NCI-H2107 (cell line): ENCODE measurements at regions not wholly inside any gene's neighbourhood (a gene's known extent, or its start where the extent isn't known, plus 50 kb on each side); places are given as distances from the start of the nearest gene placed in this dataset.

Source experiments
- DNase-seq: peaks from one replicate; lab custom pipeline; 2025; lab: John Stamatoyannopoulos, UW

DNA sequence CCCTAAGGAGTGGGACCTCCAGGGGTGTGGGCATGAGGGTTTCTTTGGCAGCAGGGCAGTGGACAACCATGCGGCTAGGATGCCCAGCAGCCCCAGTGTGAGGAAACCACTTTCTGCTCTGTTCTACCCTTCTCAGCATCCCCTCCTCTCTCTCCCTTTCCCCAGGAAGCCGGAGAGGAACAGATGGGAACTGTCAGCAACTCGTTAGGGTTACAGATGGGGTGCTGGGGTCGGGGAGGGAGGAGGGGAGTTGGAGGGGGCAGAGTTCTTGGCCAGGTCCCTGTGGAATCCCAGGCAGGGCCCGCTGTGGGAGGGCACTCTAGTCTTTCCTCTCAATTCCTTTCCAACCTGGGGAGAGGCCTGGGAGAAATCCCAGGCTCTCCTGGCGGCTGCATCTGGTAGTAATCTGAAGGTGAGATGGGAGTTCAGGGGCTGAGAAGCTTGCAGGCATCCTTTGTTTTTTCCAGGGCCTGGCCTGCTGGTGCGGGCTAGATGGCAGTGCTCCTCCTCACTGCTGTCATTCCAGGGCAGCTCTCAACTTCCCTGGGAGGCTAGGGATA lies 93.9 kb upstream of the CSF3R start:
- no peak for DNase-seq

GRCh38 chr1:36576118-36576517 lies 93.4 kb upstream of the CSF3R start:
- peak; percentile 15 for DNase-seq

DNA sequence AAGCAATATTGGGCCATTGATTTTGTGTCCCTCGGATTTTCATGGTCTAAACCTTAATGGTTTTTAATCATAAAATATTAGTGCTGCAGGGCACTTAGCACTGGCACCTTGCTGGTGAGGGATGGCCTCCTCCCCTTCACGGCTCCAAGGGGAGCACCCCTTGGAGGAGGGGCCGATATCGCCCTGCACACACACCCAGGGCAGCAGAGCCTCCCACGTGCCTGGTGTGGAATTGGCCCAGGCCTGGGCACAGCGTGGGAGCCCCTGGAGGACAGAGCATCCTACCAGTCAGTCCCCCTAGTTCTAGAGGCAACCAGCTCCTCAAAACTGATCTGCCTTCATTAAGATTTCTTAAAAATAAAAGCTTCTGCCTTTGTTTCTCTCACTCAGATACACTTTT lies 90.7 kb upstream of the CSF3R start:
- DNase-seq, result no peak

GRCh38 chr1:36572906-36573305 lies 90.2 kb upstream of the CSF3R start:
- no peak for DNase-seq

DNA sequence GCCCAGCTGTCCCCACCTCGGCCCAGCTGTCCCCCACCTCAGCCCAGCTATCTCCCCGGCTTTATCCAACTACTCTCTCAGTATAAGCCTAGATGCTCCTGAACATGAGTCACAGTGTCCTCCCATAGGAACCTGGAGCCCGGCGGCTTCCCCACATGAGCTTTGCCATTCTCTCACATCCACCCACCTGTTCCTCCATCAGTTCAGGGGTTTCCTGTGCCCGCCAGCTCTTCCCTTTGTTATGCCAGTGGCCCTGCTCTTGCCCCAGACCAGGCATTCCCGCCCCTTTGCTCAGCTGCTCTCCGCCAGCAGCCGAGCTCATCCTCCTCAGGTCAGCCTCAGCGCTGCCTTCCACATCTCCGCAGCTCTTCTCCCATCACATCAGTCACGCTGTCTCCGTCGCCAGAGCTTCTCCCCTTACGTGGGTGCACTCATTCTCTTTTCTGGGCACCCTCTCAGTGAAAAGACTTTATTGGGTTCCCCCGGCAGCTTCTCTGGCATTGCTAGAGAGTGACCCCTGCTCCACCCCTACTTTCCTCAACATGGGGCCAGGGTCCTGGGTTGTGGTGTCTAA lies 89.5 kb upstream of the CSF3R start:
- DNase-seq, result no peak

DNA sequence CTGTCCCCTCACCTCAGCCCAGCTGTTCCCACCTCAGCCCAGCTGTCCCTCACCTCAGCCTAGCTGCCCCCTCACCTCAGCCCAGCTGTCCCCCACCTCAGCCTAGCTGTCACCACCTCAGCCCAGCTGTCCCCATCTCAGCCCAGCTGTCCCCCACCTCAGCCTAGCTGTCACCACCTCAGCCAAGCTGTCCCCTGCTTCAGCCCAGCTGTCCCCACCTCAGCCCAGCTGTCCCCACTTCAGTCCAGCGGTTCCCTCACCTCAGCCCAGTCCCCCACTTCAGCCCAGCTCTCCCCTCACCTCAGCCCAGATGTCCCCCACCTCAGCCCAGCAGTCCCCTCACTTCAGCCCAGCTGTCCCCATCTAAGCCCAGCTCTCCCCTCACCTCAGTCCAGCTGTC lies 88.4 kb upstream of the CSF3R start:
- DNase-seq, result no peak

- DNase-seq, result no peak
Observed at GRCh38 chr1:36570478-36571060, 87.9 kb upstream of the CSF3R start.

DNA sequence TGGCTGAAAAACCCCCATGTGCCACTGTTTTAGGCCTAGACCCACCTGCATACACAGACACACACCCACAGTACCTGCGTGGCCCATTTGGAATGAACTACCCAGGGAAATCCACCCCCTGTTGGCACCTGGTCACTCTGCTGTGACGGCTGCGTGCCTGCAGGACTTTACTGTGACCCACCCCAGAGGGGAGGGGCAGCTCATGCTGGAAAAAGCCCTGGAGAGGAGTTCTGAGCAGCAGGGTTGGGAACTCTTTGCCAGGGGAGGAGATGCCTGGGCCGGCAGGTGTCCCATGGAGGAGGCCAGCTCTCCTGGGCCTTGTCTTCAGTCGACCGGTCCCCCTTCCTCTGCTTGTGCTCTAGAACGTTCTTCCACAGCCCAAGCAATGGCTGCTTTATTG lies 87.3 kb upstream of the CSF3R start:
- no peak for DNase-seq

- DNase-seq, result no peak
Observed at GRCh38 chr1:36567601-36568341, 85.1 kb upstream of the CSF3R start.

DNA sequence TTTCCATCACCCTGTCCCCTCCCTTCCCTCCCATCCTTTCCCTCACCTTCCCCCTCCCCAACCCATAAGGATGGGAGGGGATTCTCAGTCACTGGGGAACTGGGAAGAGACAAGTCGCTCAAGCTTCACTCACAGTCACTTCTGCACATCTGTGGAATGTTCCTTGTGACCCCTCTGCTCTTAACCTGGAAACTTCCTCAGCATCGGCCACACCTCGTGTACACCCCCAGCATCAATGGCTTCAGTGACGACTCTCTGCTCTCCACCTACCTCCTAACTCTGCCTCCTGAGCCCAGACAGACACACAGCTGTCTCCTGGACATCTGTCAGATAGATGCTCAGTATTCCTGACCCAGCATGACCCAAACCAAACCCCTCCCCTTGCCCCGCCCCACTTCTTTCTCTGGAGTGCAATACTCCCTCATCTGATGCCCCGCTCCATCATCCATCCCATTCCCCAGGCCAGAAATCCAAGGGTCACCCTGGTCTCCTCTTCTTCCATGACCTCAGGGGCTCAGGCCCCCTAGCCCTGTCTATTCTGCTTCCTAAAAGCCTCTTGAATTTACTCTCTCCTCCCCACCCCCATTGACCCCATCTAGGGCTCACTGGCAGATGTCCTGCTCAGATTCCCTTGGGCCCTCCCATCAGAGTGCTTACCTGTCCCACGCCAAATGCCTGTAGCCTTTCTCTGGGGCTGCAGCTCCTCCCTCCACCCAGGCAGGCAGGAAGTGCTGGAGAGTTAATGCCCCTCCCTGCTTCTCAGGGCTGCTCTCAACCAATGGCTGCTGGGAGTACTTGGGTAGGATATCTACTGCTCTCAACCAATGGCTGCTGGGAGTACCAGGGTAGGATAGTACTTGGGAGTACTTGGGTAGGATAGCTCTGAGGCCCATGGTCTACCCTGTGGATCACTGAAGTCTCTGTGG lies 83.1 kb upstream of the CSF3R start:
- no peak for DNase-seq

- no peak for DNase-seq
Observed at GRCh38 chr1:36562181-36562685, 79.5 kb upstream of the CSF3R start.

GRCh38 chr1:36561361-36561724 lies 78.6 kb upstream of the CSF3R start:
- no peak for DNase-seq

GRCh38 chr1:36560621-36561360 lies 78.1 kb upstream of the CSF3R start:
- no peak for DNase-seq

DNA sequence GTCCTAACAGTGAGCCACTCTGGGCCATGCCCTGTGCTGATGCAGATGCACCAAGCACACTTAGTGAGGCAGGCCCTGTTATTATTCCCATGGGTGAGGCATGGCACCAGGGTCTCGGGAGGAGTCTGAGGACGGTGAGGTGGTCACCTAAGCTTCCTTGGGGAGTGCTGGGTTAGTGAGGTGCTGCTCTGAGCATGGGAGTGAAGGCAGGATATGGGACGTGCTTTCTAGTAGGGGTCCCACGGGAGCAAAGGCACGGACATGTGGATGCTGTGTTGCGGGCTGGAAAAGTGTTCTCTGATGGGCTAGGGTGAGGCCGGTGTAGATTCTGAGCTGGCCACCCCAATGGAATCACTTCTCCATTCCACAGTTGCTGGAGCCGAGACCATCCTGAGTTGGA lies 77.5 kb upstream of the CSF3R start:
- DNase-seq, result no peak

DNA sequence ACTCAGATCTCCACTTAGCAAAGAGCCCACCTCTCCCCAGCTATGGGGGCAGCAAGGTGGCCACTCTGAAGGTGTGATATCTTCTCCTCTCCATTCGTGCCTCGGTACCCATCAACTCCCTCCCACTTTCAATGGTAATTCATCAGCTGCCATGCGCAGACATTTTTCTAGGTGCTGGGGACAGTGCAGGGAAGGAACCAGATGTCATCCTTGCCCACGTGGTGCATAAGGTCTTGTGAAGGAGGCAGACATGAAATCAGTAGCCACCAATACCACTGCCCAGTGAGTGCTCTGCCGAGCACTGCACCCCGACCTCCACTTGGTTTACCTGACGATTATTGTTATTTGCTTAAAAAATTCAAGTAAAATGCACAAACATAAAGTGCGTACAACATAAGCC lies 76.3 kb upstream of the CSF3R start:
- DNase-seq, result no peak

- DNase-seq, result no peak
Observed at GRCh38 chr1:36557041-36558000, 74.6 kb upstream of the CSF3R start.

GRCh38 chr1:36555041-36555440 lies 72.3 kb upstream of the CSF3R start:
- DNase-seq, result no peak

GRCh38 chr1:36554323-36554628 lies 71.6 kb upstream of the CSF3R start:
- no peak for DNase-seq

DNA sequence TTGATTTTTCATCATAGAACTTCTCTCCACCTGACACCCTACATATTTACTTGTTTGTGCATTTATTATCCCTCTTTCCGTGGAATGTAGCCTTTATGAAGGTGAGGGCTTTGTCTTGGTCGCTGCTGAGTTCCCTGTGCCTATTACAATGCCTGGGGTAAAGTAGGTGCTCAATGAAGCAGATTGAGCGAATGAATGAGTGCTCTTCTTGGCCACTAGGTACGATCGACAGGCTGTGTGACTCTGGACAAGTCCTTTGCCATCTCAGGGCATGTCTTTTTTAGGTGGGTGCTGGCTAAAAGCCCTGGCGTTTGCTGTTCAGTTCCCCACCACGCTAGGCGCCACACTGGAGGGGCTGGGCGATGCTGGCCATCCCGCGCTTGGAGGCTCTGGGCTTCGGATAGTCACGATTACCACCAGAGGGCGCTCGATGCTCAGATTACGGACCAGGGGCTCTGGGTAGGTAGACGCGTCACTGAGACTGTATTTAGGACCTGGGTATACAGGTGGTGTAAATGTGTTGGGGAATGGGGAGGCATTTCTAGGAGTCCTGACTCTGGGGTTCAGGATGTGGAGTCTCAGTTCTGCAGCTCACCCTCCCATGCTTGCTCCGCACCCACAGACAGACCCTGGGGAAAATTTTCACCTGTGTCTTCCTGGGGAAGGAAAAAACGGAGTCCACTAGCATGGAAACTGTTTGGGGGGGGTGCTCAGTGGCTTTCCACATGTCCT lies 71.0 kb upstream of the CSF3R start:
- DNase-seq, result peak; percentile 71
